SK-N-SH treated with all-trans-retinoic acid at 6 μM for 48 hours (cell line): ENCODE measurements at regions not wholly inside any gene's neighbourhood (a gene's known extent, or its start where the extent isn't known, plus 50 kb on each side); places are given as distances from the start of the nearest gene placed in this dataset.

Source experiments
- RARB ChIP-seq: fragments of 250-450 bp; sonication (Bioruptor Pico); IDR thresholded peaks from 2 replicates; pipeline ENCODE4 v1.8.0; 2021; ENCODE audit warnings: mild to moderate bottlenecking, moderate library complexity
- TCF4 ChIP-seq: fragments of 250-450 bp; sonication (Bioruptor Pico); IDR thresholded peaks from 2 replicates; pipeline ENCODE4 v1.8.0; 2021; ENCODE audit warnings: mild to moderate bottlenecking, moderate library complexity, borderline replicate concordance
- TOX ChIP-seq: fragments of 250-450 bp; sonication (Bioruptor Pico); IDR thresholded peaks from 2 replicates; pipeline ENCODE4 v1.8.0; 2021; ENCODE audit warnings: mild to moderate bottlenecking, moderate library complexity, borderline replicate concordance
- TF ChIP-seq, protein P1 (sequence below): fragments of 250-450 bp; sonication (Bioruptor Pico); IDR thresholded peaks from 2 replicates; pipeline ENCODE4 v1.8.0; 2021; ENCODE audit warnings: low read depth, mild to moderate bottlenecking, moderate library complexity, borderline replicate concordance
- TF ChIP-seq, protein P2 (sequence below): fragments of 250-450 bp; sonication (Bioruptor Pico); IDR thresholded peaks from 2 replicates; pipeline ENCODE4 v1.5.1; 2021; ENCODE audit warnings: mild to moderate bottlenecking, moderate library complexity

- TF ChIP-seq TCF4 (CRISPR knock-in tag) (no peak), RARB (no peak), TOX (CRISPR knock-in tag) (no peak)
- TF ChIP-seq, protein P1, sequence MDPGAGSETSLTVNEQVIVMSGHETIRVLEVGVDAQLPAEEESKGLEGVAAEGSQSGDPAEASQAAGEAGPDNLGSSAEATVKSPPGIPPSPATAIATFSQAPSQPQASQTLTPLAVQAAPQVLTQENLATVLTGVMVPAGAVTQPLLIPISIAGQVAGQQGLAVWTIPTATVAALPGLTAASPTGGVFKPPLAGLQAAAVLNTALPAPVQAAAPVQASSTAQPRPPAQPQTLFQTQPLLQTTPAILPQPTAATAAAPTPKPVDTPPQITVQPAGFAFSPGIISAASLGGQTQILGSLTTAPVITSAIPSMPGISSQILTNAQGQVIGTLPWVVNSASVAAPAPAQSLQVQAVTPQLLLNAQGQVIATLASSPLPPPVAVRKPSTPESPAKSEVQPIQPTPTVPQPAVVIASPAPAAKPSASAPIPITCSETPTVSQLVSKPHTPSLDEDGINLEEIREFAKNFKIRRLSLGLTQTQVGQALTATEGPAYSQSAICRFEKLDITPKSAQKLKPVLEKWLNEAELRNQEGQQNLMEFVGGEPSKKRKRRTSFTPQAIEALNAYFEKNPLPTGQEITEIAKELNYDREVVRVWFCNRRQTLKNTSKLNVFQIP, result no peak
- TF ChIP-seq, protein P2, sequence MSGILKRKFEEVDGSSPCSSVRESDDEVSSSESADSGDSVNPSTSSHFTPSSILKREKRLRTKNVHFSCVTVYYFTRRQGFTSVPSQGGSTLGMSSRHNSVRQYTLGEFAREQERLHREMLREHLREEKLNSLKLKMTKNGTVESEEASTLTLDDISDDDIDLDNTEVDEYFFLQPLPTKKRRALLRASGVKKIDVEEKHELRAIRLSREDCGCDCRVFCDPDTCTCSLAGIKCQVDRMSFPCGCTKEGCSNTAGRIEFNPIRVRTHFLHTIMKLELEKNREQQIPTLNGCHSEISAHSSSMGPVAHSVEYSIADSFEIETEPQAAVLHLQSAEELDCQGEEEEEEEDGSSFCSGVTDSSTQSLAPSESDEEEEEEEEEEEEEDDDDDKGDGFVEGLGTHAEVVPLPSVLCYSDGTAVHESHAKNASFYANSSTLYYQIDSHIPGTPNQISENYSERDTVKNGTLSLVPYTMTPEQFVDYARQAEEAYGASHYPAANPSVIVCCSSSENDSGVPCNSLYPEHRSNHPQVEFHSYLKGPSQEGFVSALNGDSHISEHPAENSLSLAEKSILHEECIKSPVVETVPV (CRISPR knock-in tag), result no peak
These were observed 149.7 kb upstream of the FRMD4B start for GRCh38 chr3:69535613-69536012.
